DND-41 (cell line): ENCODE measurements at regions not wholly inside any gene's neighbourhood (a gene's known extent, or its start where the extent isn't known, plus 50 kb on each side); places are given as distances from the start of the nearest gene placed in this dataset.

Experiments used
- ATAC-seq: fragments of 200-7000 bp; cut with Tn5 transposase; 3 replicates; pipeline ENCODE4 v1.9.1; 2021; ENCODE audit warnings: low read depth; ENCODE audit not compliant: insufficient read depth
- DNase-seq: peaks from one replicate; pipeline ENCODE4 v3.0.0-alpha.2; 2020
- H2AFZ ChIP-seq: 2 replicates; pipeline ENCODE4 v1.6.0; 2012; ENCODE audit warnings: low read depth, low read length
- H3K27ac ChIP-seq: 2 replicates; pipeline ENCODE4 v1.5.1; 2012; ENCODE audit warnings: low read length, inconsistent platforms
- H3K27me3 ChIP-seq: fragments of 200-600 bp; sonication (generic); 2 replicates; pipeline ENCODE4 v1.6.0; 2012; ENCODE audit warnings: low read length, mild to moderate bottlenecking, inconsistent platforms; ENCODE audit not compliant: insufficient read depth, poor library complexity
- H3K36me3 ChIP-seq: 2 replicates; pipeline ENCODE4 v1.5.1; 2012; ENCODE audit warnings: low read length, inconsistent platforms; ENCODE audit not compliant: insufficient read depth
- H3K4me1 ChIP-seq: 2 replicates; pipeline ENCODE4 v1.5.1; 2012; ENCODE audit warnings: mild to moderate bottlenecking, low read length; ENCODE audit not compliant: insufficient read depth
- H3K4me2 ChIP-seq: 2 replicates; pipeline ENCODE4 v1.6.0; 2012; ENCODE audit warnings: mild to moderate bottlenecking, moderate library complexity, low read length, inconsistent platforms; ENCODE audit not compliant: insufficient read depth
- H3K4me3 ChIP-seq, 2 experiments: fragments of 200-600 bp in 1 of 2; shearing (Covaris generic) in 1 of 2; 2 replicates each; pipeline ENCODE4 v1.5.1; 2012 to 2016; ENCODE audit warnings: inconsistent platforms in 2 of 2, low read length in 2 of 2, mild to moderate bottlenecking in 2 of 2, low read depth in 1 of 2, moderate library complexity in 1 of 2
- H3K79me2 ChIP-seq: 2 replicates; pipeline ENCODE4 v1.6.0; 2012; ENCODE audit warnings: low read length, inconsistent platforms; ENCODE audit not compliant: insufficient read depth
- H3K9ac ChIP-seq: 2 replicates; pipeline ENCODE4 v1.6.0; 2012; ENCODE audit warnings: low read depth, mild to moderate bottlenecking, inconsistent platforms, low read length, moderate library complexity
- H3K9me3 ChIP-seq: 2 replicates; pipeline ENCODE4 v1.5.1; 2012; ENCODE audit warnings: low read length, moderate library complexity, mild to moderate bottlenecking, inconsistent platforms; ENCODE audit not compliant: insufficient read depth, severe bottlenecking
- H4K20me1 ChIP-seq: 2 replicates; pipeline ENCODE4 v1.6.0; 2012; ENCODE audit warnings: low read length; ENCODE audit not compliant: insufficient read depth
- CTCF ChIP-seq: IDR thresholded peaks from 2 replicates; pipeline ENCODE4 v1.5.1; 2012; ENCODE audit warnings: borderline replicate concordance, low read length, moderate library complexity, mild to moderate bottlenecking; ENCODE audit not compliant: poor library complexity, severe bottlenecking; ENCODE audit errors: extremely low read depth
- EZH2 ChIP-seq: IDR thresholded peaks from 3 replicates; pipeline ENCODE4 v1.6.1; 2012; ENCODE audit warnings: borderline replicate concordance, low read depth, mild to moderate bottlenecking, moderate library complexity, low read length, inconsistent platforms; ENCODE audit not compliant: severe bottlenecking

GRCh38 chr7:94250124-94250523 is 144.6 kb upstream of the COL1A2 start:
- no peak for DNase-seq
- no peak overlapping the region for H2AFZ ChIP-seq
- no peaks in the 10 kb centered on the region for H3K36me3 ChIP-seq
- H3K9ac ChIP-seq: no peak overlapping the region
- no peaks in the 10 kb centered on the region for H4K20me1 ChIP-seq
- TF ChIP-seq CTCF (no peak), EZH2 (no peak)
- ATAC-seq: no peak
- H3K4me3 ChIP-seq: no peak overlapping the region
- no peaks in the 10 kb centered on the region for H3K4me1 ChIP-seq
- H3K79me2 ChIP-seq: no peaks in the 10 kb centered on the region
- no peak overlapping the region for H3K27ac ChIP-seq
- H3K4me2 ChIP-seq: no peak overlapping the region
- H3K9me3 ChIP-seq: no peaks in the 10 kb centered on the region
- no peaks in the 10 kb centered on the region for H3K27me3 ChIP-seq

- Histone ChIP-seq H3K4me1 (no peaks in the 10 kb centered on the region), H3K27ac (no peak overlapping the region), H3K9me3 (no peaks in the 10 kb centered on the region), H4K20me1 (no peaks in the 10 kb centered on the region), H3K4me3 (no peak overlapping the region), H3K9ac (no peak overlapping the region), H3K36me3 (no peaks in the 10 kb centered on the region), H2AFZ (no peak overlapping the region), H3K79me2 (no peaks in the 10 kb centered on the region), H3K4me2 (no peak overlapping the region), H3K27me3 (no peaks in the 10 kb centered on the region)
- ATAC-seq (no peak), DNase-seq (no peak)
- no peak for TF ChIP-seq EZH2
- TF ChIP-seq CTCF: no peak
These were observed 143.7 kb upstream of the COL1A2 start for GRCh38 chr7:94250987-94251386.

GRCh38 chr7:94252124-94252523 is 142.6 kb upstream of the COL1A2 start:
- no peaks in the 10 kb centered on the region for H3K36me3 ChIP-seq
- no peaks in the 10 kb centered on the region for H3K9me3 ChIP-seq
- ATAC-seq (no peak), DNase-seq (no peak)
- H3K4me1 ChIP-seq: no peaks in the 10 kb centered on the region
- TF ChIP-seq CTCF: no peak
- TF ChIP-seq EZH2: no peak
- H3K9ac ChIP-seq: no peak overlapping the region
- no peaks in the 10 kb centered on the region for H4K20me1 ChIP-seq
- no peaks in the 10 kb centered on the region for H3K79me2 ChIP-seq
- H2AFZ ChIP-seq: no peak overlapping the region
- H3K4me2 ChIP-seq: no peak overlapping the region
- H3K27ac ChIP-seq: no peak overlapping the region
- no peaks in the 10 kb centered on the region for H3K27me3 ChIP-seq
- no peak overlapping the region for H3K4me3 ChIP-seq

- Histone ChIP-seq H4K20me1 (no peaks in the 10 kb centered on the region), H3K9ac (no peak overlapping the region), H3K27ac (no peak overlapping the region), H3K4me1 (no peaks in the 10 kb centered on the region), H3K9me3 (no peaks in the 10 kb centered on the region), H3K79me2 (no peaks in the 10 kb centered on the region), H3K4me2 (no peak overlapping the region), H3K4me3 (no peak overlapping the region), H3K27me3 (no peaks in the 10 kb centered on the region), H3K36me3 (no peaks in the 10 kb centered on the region), H2AFZ (no peak overlapping the region)
- DNase-seq (no peak), ATAC-seq (no peak)
- TF ChIP-seq EZH2: no peak
- no peak for TF ChIP-seq CTCF
These were observed 141.7 kb upstream of the COL1A2 start for GRCh38 chr7:94252971-94253370.
